Umbilical cord (tissue), 1 donor: ENCODE measurements at regions not wholly inside any gene's neighbourhood (a gene's known extent, or its start where the extent isn't known, plus 50 kb on each side); places are given as distances from the start of the nearest gene placed in this dataset.

ENCODE experiments used
- DNase-seq: peaks from one replicate; pipeline ENCODE4 v3.0.0-alpha.2; 2015; ENCODE audit warnings: low spot score

- peak; percentile 94 for DNase-seq
Observed at GRCh38 chr6:147621263-147621662, 112.8 kb downstream of the SAMD5 start.

GRCh38 chr6:147621961-147622360, 113.5 kb downstream of the SAMD5 start:
- no peak for DNase-seq

- no peak for DNase-seq
Observed at GRCh38 chr6:147624946-147625515, 116.5 kb downstream of the SAMD5 start.

- DNase-seq, result no peak
Observed at GRCh38 chr6:147625946-147626345, 117.5 kb downstream of the SAMD5 start.

- DNase-seq, result no peak
Observed at GRCh38 chr6:147627411-147627810, 118.9 kb downstream of the SAMD5 start.

- DNase-seq, result no peak
Observed at GRCh38 chr6:147633191-147633590, 124.7 kb downstream of the SAMD5 start.

GRCh38 chr6:147637620-147638195, 129.2 kb downstream of the SAMD5 start:
- DNase-seq, result no peak

GRCh38 chr6:147639279-147639678, 130.8 kb downstream of the SAMD5 start:
- no peak for DNase-seq

GRCh38 chr6:147640606-147641005, 132.1 kb downstream of the SAMD5 start:
- DNase-seq, result no peak

GRCh38 chr6:147641511-147641910, 133.0 kb downstream of the SAMD5 start:
- no peak for DNase-seq

- DNase-seq, result no peak
Observed at GRCh38 chr6:147642458-147642857, 134.0 kb downstream of the SAMD5 start.

- DNase-seq, result no peak
Observed at GRCh38 chr6:147643341-147644200, 135.1 kb downstream of the SAMD5 start.

- DNase-seq, result no peak
Observed at GRCh38 chr6:147648916-147649315, 140.4 kb downstream of the SAMD5 start.

GRCh38 chr6:147651249-147652063, 143.0 kb downstream of the SAMD5 start:
- no peak for DNase-seq

GRCh38 chr6:147653631-147654030, 145.1 kb downstream of the SAMD5 start:
- no peak for DNase-seq

GRCh38 chr6:147654103-147654845, 145.8 kb downstream of the SAMD5 start:
- DNase-seq, result peak; percentile 42

- DNase-seq, result no peak
Observed at GRCh38 chr6:147660334-147661311, 152.1 kb downstream of the SAMD5 start.

GRCh38 chr6:147662646-147663045, 154.2 kb downstream of the SAMD5 start:
- DNase-seq, result no peak

- peak; percentile 4 for DNase-seq
Observed at GRCh38 chr6:147664092-147664491, 155.6 kb downstream of the SAMD5 start.

- peak; percentile 71 for DNase-seq
Observed at GRCh38 chr6:147666255-147666654, 157.8 kb downstream of the SAMD5 start.
